Ovary (tissue), 3 donors: ENCODE measurements at regions not wholly inside any gene's neighbourhood (a gene's known extent, or its start where the extent isn't known, plus 50 kb on each side); places are given as distances from the start of the nearest gene placed in this dataset.

Experiments used
- CTCF ChIP-seq, 3 donors: fragments of 450-650 bp in 2 of 3; fragments of 200-600 bp in 1 of 3; IDR thresholded peaks; one replicate each; pipeline versions ENCODE4 v1.5.1 to v1.8.0; 2016 to 2022; ENCODE audit warnings: antibody characterized with exemption in 3 of 3, mild to moderate bottlenecking in 1 of 3
- POLR2A ChIP-seq: fragments of 450-650 bp; IDR thresholded peaks from one replicate; pipeline ENCODE4 v1.6.1; 2017; ENCODE audit warnings: antibody characterized with exemption, mild to moderate bottlenecking, moderate library complexity
- donor health status: DM: no; HTN: no; CAD: no.

- TF ChIP-seq CTCF (IDR thresholded peaks at IDR 0.05) = no peak
- no peak for TF ChIP-seq POLR2A
Observed at GRCh38 chr14:61154641-61155040, 126.5 kb downstream of the TMEM30B start.
